ENCODE measurements at regions not wholly inside any gene's neighbourhood (a gene's known extent, or its start where the extent isn't known, plus 50 kb on each side); places are given as distances from the start of the nearest gene placed in this dataset.

- no peak for TF ChIP-seq CTCF (conservative IDR thresholded peaks at IDR 0.05; ENCODE audit: low read depth in 2 of 2)
- no peak for TF ChIP-seq NANOG (IDR thresholded peaks at IDR 0.05; ENCODE audit: borderline replicate concordance)
- TF ChIP-seq REST (IDR thresholded peaks at IDR 0.05; ENCODE audit: unreplicated experiment) = no peak
- TF ChIP-seq POLR2AphosphoS5 (IDR thresholded peaks at IDR 0.05; ENCODE audit: low read depth) = no peak
- TF ChIP-seq ETS1 (IDR thresholded peaks at IDR 0.05) = no peak
- no peak for TF ChIP-seq CREB1 (CRISPR knock-in tag; IDR thresholded peaks at IDR 0.05; ENCODE audit: low read depth)
- no peak for TF ChIP-seq STAT1 (IDR thresholded peaks at IDR 0.05; ENCODE audit: unreplicated experiment)
- TF ChIP-seq EZH2 (IDR thresholded peaks at IDR 0.05; ENCODE audit: low read depth, unreplicated experiment) = no peak
Observed at GRCh38 chr16:8172551-8172950, 417.8 kb downstream of the TMEM114 start (continued).

GRCh38 chr16:8168016-8168415, 422.3 kb downstream of the TMEM114 start:
- H3K36me3 Mint-ChIP-seq (ENCODE audit: low read depth) = no peaks in the 10 kb centered on the region
- H2AFZ ChIP-seq = no peak overlapping the region
- peaks cover under 1% of the 10 kb centered on the region; the same call in 1 of the 3 replicates for H3K4me1 Mint-ChIP-seq
- H3K27me3 ChIP-seq (ENCODE audit: insufficient read depth) = no peaks in the 10 kb centered on the region
- H3K36me3 ChIP-seq (ENCODE audit: insufficient read depth) = no peaks in the 10 kb centered on the region
- peaks cover under 1% of the 10 kb centered on the region; the same call in 1 of the 3 replicates for H3K9me3 Mint-ChIP-seq
- no peak overlapping the region for H3K4me3 ChIP-seq
- H3K4me3 Mint-ChIP-seq = no peak overlapping the region
- no peak overlapping the region for H3K27ac ChIP-seq (ENCODE audit: low read depth)
- H3F3A ChIP-seq (replicated peaks; ENCODE audit: low read depth) = no peaks in the 10 kb centered on the region
- no peaks in the 10 kb centered on the region for H3K4me1 ChIP-seq (ENCODE audit: insufficient read depth)
- TF ChIP-seq CTCF (conservative IDR thresholded peaks at IDR 0.05; ENCODE audit: low read depth in 2 of 2) = no peak
- no peak for TF ChIP-seq ETS1 (IDR thresholded peaks at IDR 0.05)
- TF ChIP-seq STAT1 (IDR thresholded peaks at IDR 0.05; ENCODE audit: unreplicated experiment) = no peak
- no peak for TF ChIP-seq EZH2phosphoT487 (IDR thresholded peaks at IDR 0.05; ENCODE audit: unreplicated experiment)
- TF ChIP-seq CREB1 (CRISPR knock-in tag; IDR thresholded peaks at IDR 0.05; ENCODE audit: low read depth) = no peak
- no peak for TF ChIP-seq REST (IDR thresholded peaks at IDR 0.05; ENCODE audit: unreplicated experiment)
- no peak for TF ChIP-seq ZNF331 (CRISPR knock-in tag; IDR thresholded peaks at IDR 0.05; ENCODE audit: low read depth)
- no peak for TF ChIP-seq ZNF114 (CRISPR knock-in tag; IDR thresholded peaks at IDR 0.05)
- TF ChIP-seq EZH2 (IDR thresholded peaks at IDR 0.05; ENCODE audit: low read depth, unreplicated experiment) = no peak
- no peak for TF ChIP-seq NANOG (IDR thresholded peaks at IDR 0.05; ENCODE audit: borderline replicate concordance)
- no peaks in the 10 kb centered on the region for H3K79me2 ChIP-seq (replicated peaks; ENCODE audit: insufficient read depth)
- H3K27ac Mint-ChIP-seq = no peak overlapping the region
- no peaks in the 10 kb centered on the region for H3K9me2 ChIP-seq (ENCODE audit: insufficient read depth)
- peaks cover 1% of the 10 kb centered on the region for H3K27me3 Mint-ChIP-seq (ENCODE audit: insufficient read depth, low read depth, poor library complexity)
- H3K4me2 ChIP-seq = no peak overlapping the region
- ATAC-seq (no peak), DNase-seq (ENCODE audit: low spot score) (no peak)
- no peaks in the 10 kb centered on the region for H4K20me1 ChIP-seq (replicated peaks; ENCODE audit: insufficient read depth)

Measured in GM23338 (cell line).